Prostate gland (tissue), 2 donors: ENCODE measurements at regions not wholly inside any gene's neighbourhood (a gene's known extent, or its start where the extent isn't known, plus 50 kb on each side); places are given as distances from the start of the nearest gene placed in this dataset.

Source experiments
- POLR2A ChIP-seq: fragments of 450-650 bp; IDR thresholded peaks from one replicate; pipeline ENCODE4 v1.6.1; 2016; ENCODE audit warnings: antibody characterized with exemption, mild to moderate bottlenecking
- POLR2AphosphoS5 ChIP-seq: sonication (generic); formaldehyde crosslinking; IDR thresholded peaks from one replicate; pipeline ENCODE4 v1.6.1; 2017; ENCODE audit warnings: antibody characterized with exemption
- TF ChIP-seq, protein P1 (sequence below), 4 experiments: fragments of 200-600 bp in 2 of 4; fragments of 450-650 bp in 2 of 4; sonication (generic) in 2 of 4; IDR thresholded peaks; 1 replicate in 3 of 4; 2 replicates in 1 of 4; pipeline ENCODE4 v1.5.1; 2016 to 2019; ENCODE audit warnings: antibody characterized with exemption in 4 of 4, mild to moderate bottlenecking in 2 of 4, moderate library complexity in 2 of 4

DNA sequence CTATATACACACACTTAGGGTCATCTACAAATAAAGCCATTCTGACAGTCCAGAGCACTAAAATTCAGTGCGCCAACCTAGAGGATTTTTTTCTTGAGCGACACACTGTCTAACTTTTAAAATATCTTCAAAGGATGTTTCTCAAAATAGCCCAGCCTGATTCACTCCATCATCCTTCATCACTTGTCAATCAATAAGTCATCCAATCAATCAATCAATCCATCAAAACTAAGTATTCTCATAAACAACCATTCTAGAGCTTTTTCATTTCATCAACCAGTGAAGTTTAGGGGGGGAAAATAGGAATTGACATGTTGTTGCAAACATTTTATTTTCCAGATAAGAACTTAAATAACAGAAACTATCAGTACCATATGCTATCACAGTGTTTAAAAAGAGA lies 183.2 kb downstream of the HDGFL1 start:
- TF ChIP-seq, protein P1, sequence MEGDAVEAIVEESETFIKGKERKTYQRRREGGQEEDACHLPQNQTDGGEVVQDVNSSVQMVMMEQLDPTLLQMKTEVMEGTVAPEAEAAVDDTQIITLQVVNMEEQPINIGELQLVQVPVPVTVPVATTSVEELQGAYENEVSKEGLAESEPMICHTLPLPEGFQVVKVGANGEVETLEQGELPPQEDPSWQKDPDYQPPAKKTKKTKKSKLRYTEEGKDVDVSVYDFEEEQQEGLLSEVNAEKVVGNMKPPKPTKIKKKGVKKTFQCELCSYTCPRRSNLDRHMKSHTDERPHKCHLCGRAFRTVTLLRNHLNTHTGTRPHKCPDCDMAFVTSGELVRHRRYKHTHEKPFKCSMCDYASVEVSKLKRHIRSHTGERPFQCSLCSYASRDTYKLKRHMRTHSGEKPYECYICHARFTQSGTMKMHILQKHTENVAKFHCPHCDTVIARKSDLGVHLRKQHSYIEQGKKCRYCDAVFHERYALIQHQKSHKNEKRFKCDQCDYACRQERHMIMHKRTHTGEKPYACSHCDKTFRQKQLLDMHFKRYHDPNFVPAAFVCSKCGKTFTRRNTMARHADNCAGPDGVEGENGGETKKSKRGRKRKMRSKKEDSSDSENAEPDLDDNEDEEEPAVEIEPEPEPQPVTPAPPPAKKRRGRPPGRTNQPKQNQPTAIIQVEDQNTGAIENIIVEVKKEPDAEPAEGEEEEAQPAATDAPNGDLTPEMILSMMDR (IDR thresholded peaks at IDR 0.05) = no peak
- TF ChIP-seq POLR2AphosphoS5 (no peak), POLR2A (no peak)
